ENCODE measurements at regions not wholly inside any gene's neighbourhood (a gene's known extent, or its start where the extent isn't known, plus 50 kb on each side); places are given as distances from the start of the nearest gene placed in this dataset.

DNA sequence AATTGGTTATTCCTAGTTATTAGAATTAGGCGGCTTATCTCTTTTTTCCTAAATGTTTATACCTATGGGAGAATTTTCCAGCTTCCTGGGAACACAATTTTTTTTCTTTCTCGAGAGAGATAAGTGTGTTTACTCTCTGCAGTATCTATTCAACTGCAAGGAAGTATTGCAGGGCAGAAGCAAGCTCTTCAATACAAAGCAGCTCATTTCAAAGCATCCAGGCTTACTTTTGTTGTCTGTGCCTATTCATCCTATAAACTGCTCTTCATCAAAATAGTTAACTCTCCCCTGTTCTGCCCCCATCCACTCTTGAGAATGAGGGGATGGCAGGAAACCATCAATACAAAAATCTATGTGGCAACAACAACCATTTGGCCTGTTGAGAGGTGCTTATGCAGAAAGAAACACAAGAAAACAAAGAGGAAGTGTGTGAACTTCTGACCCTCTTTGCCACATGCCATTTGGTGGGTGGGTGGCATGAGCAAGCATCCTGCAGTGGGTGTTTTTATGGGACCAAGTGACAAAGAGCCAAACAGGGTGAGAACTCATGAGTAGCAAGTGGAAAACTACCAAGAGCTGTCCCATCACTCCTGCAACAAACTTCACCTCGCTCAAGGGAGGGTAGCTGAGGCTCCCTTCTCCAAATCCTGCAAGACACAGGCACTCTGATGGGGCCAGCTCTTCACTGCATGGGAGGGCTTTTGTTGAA, 50.6 kb upstream of the MRPS6 start:
- in situ Hi-C loops (cut with HindIII; ENCODE audit: low pct_unique_long_range_greater_than_20kb, low sequenced_read_pairs) = no loop called here
- DNase-seq (ENCODE audit: low read depth in 1 of 2, low spot score in 1 of 2) = no peak

DNA sequence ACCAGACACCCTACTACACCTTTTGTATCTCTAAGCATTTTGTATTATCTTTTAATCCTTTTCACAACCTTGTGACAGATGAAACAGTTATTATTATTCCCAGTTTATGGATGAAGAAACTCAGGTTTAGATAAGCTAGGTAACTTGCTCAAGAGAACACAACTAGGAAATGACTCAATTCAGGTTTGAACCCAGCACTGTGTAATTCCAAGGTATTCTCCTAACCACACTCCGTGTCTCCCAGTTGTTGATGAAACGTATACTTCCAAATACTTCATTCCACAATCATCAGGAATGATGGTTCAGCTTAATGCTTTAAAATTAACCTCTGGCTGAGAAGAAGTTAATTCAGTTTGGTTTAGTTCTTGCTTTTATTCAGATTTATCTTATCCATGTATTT, 51.7 kb upstream of the MRPS6 start:
- no peak for TF ChIP-seq JUND (IDR thresholded peaks at IDR 0.05; ENCODE audit: low read depth)
- DNase-seq (ENCODE audit: low read depth in 1 of 2, low spot score in 1 of 2) = no peak
- in situ Hi-C loops (cut with HindIII; ENCODE audit: low pct_unique_long_range_greater_than_20kb, low sequenced_read_pairs) = no loop called here

More for the DNA sequence above, 50.6 kb upstream of the MRPS6 start:
- TF ChIP-seq JUND (IDR thresholded peaks at IDR 0.05; ENCODE audit: low read depth) = no peak

DNA sequence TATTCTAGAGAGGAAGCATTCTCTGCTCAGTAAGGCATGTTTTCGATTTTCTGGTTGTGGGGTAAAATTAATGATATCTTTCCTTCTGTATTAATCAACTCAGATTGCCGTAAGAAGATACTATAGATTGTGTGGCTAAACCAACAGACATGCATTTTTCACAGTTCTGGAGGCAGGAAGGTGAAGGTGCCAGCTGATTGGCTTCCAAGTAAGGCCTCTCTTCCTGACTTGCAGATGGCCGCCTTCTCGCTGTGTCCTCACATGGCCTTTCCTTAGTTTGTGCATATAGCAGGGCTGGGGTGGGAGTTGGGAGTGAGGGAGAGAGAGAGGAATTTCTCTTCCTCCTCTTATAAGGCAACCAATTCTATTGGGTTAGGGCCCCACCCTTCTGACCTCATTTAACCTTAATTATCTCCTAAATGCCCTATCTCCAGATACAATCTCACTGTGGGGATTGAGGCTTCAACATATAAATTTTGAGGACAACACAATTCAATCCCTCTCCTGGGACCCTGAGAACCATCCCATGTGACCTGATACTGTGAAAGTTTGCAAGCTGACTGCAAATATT, 52.3 kb upstream of the MRPS6 start:
- no peak for DNase-seq (ENCODE audit: low read depth in 1 of 2, low spot score in 1 of 2)
- TF ChIP-seq JUND (IDR thresholded peaks at IDR 0.05; ENCODE audit: low read depth) = no peak
- in situ Hi-C loops (cut with HindIII; ENCODE audit: low pct_unique_long_range_greater_than_20kb, low sequenced_read_pairs) = no loop called here

DNA sequence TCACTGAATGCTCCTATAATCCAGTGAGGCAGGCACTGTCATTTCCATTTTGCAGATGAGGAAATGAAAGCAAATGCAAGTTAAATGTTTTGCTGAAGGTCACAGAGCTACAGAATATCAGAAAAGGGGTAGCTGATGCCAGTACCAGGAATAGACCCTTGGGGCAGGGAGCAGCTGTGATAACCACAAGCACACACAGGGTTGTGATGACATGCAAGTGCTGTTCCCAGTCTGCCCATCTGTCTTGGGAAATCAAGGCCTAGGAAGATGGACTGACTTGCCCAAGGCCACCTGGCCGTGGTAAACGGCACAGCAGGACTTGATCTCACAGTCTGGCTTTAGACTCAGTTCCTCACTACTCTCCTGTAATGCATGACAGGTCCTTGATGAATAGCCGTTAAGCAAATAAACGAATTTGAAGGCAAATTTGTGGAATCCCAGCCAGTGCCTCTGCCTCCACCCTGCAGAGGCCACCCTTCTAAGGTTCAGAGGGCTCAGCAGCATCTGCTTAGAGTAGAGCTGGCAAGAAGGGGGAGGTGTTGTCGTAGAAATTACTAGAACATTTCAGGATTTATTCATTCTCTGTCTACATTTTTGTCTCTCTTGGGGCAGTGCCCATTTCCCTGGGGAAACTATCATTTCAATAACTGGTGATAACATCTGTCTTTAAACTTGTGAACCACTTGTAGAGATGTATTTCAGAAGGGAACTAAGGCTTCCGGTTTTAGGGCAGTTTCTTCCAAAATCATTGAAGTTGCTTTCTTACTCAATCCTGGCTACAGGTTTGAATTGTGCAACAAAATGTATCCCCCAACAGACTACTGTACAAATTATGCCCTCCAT, 53.2 kb upstream of the MRPS6 start:
- no peak for TF ChIP-seq JUND (IDR thresholded peaks at IDR 0.05; ENCODE audit: low read depth)
- no peak for DNase-seq (ENCODE audit: low read depth in 1 of 2, low spot score in 1 of 2)
- in situ Hi-C loops (cut with HindIII; ENCODE audit: low pct_unique_long_range_greater_than_20kb, low sequenced_read_pairs) = no loop called here

DNA sequence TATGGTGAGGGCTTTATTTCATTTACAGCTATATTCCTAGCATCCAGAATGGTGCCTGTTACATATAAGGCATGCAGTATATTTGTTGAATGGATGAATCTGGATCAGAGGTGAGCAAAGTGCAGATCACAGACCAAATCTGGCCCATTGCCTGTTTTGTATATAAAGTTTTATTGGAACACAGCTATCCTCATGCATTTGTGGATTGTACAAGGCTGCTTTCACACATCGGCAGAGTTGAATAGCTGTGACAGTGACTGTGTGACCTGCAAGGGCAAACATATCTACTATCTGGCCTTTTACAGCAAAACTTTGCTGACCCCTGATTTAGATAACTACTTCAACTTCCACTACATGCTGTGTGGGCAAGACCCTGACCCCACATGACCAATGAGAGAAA, 54.0 kb upstream of the MRPS6 start:
- in situ Hi-C loops (cut with HindIII; ENCODE audit: low pct_unique_long_range_greater_than_20kb, low sequenced_read_pairs) = no loop called here
- TF ChIP-seq JUND (IDR thresholded peaks at IDR 0.05; ENCODE audit: low read depth) = no peak
- DNase-seq (ENCODE audit: low read depth in 1 of 2, low spot score in 1 of 2) = no peak

DNA sequence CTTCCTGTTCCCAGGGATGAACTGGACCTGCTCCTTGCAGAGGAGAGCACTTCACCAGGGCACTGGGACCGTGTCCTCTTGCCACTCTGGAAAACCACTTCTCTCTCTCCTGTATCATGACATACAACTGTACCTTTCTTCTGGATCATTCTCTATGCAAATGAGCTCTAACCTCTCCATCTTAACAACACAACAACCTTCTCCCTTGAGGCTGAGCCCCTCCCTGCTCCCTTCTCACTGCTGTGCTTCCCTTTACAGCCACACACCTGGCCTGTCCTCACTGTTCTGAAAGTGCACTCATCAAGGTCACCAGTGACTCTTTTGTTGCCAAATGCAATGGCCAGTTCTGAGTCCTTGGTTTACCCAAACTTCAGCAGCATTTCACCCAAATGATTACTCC, 54.5 kb upstream of the MRPS6 start:
- in situ Hi-C loops (cut with HindIII; ENCODE audit: low pct_unique_long_range_greater_than_20kb, low sequenced_read_pairs) = no loop called here

DNA sequence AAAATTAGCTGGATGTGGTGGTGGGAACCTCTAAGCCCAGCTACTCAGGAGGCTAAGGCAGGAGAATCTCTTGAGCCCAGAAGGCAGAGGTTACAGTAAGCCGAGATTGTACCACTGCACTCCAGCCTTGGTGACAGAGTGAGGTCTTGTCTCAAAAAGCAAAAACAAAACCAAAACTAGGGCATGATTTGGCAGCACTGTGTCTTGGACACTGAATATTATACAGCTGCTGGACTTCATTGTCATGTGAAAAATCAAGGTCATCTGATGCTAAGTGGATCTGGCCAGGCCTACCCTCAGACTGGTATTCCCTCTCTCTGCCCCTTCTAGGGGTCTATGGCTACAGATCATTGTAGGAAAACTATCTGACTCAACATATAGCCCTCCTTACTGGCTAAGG, 55.2 kb upstream of the MRPS6 start:
- in situ Hi-C loops (cut with HindIII; ENCODE audit: low pct_unique_long_range_greater_than_20kb, low sequenced_read_pairs) = no loop called here

More for the DNA sequence above, 54.5 kb upstream of the MRPS6 start:
- TF ChIP-seq JUND (IDR thresholded peaks at IDR 0.05; ENCODE audit: low read depth) = no peak
- no peak for DNase-seq (ENCODE audit: low read depth in 1 of 2, low spot score in 1 of 2)

DNA sequence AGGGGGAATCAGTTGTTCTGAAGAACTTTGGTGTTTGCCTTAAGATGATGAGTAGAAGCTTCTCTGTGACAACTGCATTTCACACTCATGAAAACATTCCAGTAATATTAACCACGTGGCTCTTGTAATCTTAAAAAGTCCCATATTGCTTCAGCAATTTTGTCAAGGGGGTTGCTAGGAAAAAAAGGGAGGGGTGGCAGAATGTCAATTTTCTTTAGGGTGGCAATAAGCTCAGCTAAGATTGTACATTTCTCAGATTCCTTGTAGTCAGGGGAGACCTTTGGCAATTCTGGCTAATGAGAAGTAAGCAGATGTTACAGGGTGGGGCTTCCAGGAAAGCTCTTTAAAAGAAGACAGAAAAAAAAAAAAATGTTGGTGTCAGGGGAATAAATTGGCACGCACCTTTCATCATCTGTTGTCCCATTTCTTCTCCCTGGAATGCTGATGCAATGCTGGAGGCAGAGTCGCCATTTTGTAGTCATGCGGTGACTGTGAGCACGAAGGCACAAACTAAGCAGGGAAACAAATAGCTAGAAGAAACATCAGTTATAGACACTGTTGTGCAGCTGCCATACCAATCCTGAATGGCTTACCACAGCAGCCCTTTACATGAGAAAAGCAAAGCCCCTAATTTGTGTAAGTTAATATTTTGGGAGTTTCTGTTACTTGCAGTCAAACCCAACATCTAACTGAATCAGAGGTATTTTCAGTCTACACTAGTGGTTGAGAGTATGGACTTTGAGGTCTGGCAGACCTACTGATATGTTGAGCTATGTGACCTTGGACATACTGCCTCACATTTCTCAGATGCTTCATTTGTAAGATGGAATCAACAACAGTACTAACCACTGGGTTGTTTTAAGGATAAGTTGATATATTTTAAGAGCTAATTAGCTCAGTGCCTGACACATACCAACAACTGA, 56.1 kb upstream of the MRPS6 start:
- in situ Hi-C loops (cut with HindIII; ENCODE audit: low pct_unique_long_range_greater_than_20kb, low sequenced_read_pairs) = no loop called here
- TF ChIP-seq JUND (IDR thresholded peaks at IDR 0.05; ENCODE audit: low read depth) = no peak
- no peak for DNase-seq (ENCODE audit: low read depth in 1 of 2, low spot score in 1 of 2)

More for the DNA sequence above, 55.2 kb upstream of the MRPS6 start:
- no peak for TF ChIP-seq JUND (IDR thresholded peaks at IDR 0.05; ENCODE audit: low read depth)
- no peak for DNase-seq (ENCODE audit: low read depth in 1 of 2, low spot score in 1 of 2)

DNA sequence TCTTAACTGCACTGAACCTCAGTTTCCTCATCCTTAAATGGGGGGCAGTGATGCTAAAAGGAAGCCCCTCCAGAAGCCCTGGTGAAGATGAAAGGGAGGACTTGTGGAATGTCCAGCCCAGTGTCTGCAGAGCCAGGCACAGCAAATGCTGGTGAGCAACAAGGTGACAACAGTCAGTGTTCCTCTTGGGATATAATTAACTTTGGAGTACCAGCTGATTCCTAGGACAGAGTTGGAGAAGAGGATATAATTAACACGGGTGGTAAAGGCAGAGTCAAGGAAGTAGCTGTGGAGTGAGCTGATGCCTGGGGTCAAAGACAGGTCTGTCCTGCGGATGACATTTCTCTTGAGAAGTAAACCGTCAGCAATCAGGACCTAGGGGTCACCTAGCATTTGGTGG, 60.7 kb upstream of the MRPS6 start:
- no peak for DNase-seq (ENCODE audit: low read depth in 1 of 2, low spot score in 1 of 2)
- in situ Hi-C loops (cut with HindIII; ENCODE audit: low pct_unique_long_range_greater_than_20kb, low sequenced_read_pairs) = no loop called here
- TF ChIP-seq JUND (IDR thresholded peaks at IDR 0.05; ENCODE audit: low read depth) = no peak

DNA sequence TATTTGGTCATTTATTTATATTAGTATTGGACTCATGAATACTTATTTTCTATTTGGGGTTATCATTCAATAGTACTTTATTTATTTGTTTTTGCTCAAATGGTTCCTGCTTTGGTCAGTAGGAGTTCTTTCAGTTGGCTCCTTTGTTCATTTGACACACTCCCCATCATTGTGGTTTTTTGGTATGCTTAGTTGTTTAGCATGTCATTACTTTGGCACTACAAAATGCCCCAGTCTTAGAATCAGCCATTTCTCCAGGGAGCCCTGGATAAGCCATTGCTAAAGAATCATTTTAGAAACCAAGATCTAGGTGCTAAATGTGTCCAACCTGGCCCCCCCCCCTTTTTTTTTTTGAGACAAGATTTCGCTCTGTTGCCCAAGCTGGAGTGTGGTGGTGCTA, 61.7 kb upstream of the MRPS6 start:
- no peak for DNase-seq (ENCODE audit: low read depth in 1 of 2, low spot score in 1 of 2)
- no peak for TF ChIP-seq JUND (IDR thresholded peaks at IDR 0.05; ENCODE audit: low read depth)
- in situ Hi-C loops (cut with HindIII; ENCODE audit: low pct_unique_long_range_greater_than_20kb, low sequenced_read_pairs) = no loop called here

DNA sequence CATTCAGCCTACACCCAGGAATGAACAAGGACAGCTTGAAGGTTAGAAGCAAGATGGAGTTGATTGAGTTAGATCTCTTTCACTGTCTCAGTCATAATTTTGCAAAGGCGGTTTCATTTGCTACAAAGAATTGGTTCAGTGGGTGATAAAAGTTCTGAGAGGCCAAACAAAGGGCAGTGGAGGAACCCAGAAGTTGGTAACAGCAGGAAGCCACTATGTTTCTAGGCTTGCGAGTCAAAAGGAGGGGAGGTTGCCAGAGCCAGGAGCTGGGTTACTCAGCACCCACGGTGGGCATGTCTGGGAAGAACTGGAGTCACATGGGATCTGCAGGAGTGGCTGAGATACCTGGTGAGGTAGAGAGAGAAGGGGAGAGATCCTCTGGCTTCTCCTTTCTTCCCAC, 64.2 kb upstream of the MRPS6 start:
- TF ChIP-seq JUND (IDR thresholded peaks at IDR 0.05; ENCODE audit: low read depth) = no peak
- in situ Hi-C loops (cut with HindIII; ENCODE audit: low pct_unique_long_range_greater_than_20kb, low sequenced_read_pairs) = no loop called here
- no peak for DNase-seq (ENCODE audit: low read depth in 1 of 2, low spot score in 1 of 2)

DNA sequence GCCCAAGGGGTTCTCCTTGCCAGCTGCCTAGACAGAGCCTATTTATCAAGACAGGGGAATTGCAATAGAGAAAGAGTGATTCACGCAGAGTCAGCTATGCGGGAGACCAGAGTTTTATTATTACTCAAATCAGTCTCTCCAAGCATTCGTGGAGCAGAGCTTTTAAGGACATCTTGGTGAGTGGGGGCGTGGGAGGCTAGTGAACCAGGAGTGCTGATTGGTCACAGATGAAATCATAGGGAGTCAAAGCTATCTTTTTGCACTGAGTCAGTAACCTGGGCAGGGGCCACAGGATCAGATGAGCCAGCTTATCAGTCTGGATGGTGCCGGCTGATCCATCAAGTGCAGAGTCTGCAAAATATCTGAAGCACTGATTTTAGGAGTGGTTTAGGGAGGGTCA, 64.8 kb upstream of the MRPS6 start:
- in situ Hi-C loops (cut with HindIII; ENCODE audit: low pct_unique_long_range_greater_than_20kb, low sequenced_read_pairs) = no loop called here
- DNase-seq (ENCODE audit: low read depth in 1 of 2, low spot score in 1 of 2) = no peak
- no peak for TF ChIP-seq JUND (IDR thresholded peaks at IDR 0.05; ENCODE audit: low read depth)

Measured in T47D (cell line).